Right lobe of liver (tissue), 4 donors: ENCODE measurements at regions not wholly inside any gene's neighbourhood (a gene's known extent, or its start where the extent isn't known, plus 50 kb on each side); places are given as distances from the start of the nearest gene placed in this dataset.

Experiments
- CTCF ChIP-seq, 4 donors: fragments of 200-600 bp in 3 of 4; fragments of 450-650 bp in 1 of 4; IDR thresholded peaks; one replicate each; pipeline versions ENCODE4 v1.5.1 to v1.8.0; 2016 to 2022; ENCODE audit warnings: antibody characterized with exemption in 4 of 4, mild to moderate bottlenecking in 2 of 4
- POLR2A ChIP-seq: fragments of 450-650 bp; IDR thresholded peaks from one replicate; pipeline ENCODE4 v1.6.1; 2017; ENCODE audit warnings: antibody characterized with exemption, mild to moderate bottlenecking
- donor health status: DM: no; HTN: no; CAD: no.
- donor health status: DM: no; HTN: no; CAD: no.
- donor health status: DM: no; HTN: yes; CAD: no.

DNA sequence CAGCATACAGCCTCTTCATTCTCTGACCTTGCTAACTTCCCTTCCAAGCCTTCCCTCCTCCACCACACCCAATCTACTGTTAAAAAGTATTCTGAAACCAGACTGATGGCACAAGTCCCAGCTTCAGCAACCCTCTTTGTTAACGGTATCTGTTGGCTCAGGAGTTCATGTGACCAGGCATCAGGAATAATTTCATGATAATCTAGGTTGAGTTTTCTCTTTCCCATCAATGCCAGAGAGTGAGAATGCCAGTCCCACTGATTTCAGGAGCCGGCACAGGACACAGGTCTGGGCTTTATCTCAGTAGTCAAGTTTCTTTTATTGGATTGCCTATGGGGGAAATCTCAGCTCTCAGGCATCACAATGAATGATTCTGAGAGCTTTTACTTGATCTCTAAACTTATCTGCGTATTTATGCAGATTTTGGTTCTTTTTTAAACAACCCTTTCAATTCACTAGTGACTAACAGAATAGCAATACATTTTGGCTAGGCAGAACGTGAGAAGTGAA, 231.0 kb upstream of the LYZL1 start:
- no peak for TF ChIP-seq CTCF (IDR thresholded peaks at IDR 0.05)
- no peak for TF ChIP-seq POLR2A
